ENCODE measurements at regions not wholly inside any gene's neighbourhood (a gene's known extent, or its start where the extent isn't known, plus 50 kb on each side); places are given as distances from the start of the nearest gene placed in this dataset.

DNA sequence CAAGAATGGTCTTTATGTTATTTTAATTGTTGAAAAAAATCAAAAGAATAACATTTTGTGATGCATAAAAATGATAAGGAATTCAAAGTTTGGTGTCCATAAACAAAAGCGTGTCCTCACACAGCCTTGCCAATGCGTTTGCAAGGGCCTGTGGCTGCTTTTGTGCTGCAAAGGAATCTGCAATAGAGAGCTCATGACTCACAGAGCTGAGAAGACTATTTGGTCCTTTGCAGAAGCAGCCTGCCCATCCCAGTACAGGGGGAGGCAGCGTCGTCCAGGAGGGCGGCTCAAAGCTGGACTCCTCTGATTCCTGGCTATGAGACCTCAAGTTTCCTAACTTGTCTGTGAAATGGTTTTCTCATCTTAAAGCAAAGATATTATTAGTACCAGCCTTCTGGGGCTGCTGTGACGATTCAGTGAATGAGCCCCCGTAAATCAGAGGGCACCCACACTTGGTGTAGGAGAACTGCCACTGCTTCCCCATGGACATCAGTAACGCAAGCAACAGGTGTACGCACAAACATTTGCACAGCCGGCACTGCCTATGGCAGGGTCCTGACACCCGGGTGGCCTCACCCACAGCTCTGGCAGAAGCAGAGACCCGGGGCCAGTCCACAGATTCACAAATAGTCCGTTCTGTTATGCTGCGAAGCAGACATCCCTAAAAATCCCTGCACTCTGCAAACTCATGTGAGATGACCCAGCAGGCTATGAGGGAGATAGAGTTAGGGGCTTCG is 70.6 kb upstream of the ASAP2 start:
- DNase-seq = no peak

DNA sequence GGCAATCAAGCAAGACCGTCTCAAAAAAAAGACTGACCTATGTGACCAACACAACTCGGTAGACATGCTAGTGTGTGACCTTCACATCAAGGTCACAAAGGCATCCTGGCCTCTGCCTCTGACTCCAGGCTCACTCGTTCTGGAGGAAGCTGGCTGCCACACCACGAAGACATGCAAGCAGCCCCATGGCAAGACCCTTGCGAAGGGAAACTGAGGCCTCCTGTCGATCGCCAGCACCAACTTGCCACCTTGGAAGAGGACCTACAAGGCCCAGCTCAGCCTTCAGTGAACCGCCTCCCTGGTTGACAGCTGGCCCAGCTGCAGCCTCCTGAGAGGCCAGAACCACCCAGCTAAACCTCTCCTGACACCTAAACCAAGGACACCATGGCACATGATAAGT is 79.3 kb upstream of the ASAP2 start:
- no peak for DNase-seq

DNA sequence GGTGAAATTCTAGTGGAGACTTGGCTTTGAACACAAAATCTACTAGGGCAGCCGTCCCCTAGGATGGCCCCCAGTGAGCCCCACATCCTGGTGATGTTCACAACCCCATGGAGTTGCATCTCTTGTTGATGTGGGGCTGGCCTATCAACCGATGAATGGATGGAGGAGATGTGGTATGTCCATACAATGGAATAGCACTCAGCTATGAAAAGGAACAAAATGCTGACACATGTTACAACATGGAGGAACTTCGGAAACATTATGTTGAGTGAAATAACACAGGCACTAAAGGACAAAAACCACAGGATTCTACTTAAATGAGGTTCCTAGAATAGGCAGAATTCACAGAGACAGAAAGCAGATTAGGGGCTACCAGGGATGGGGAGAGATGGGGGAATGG is 80.1 kb upstream of the ASAP2 start:
- no peak for DNase-seq

DNA sequence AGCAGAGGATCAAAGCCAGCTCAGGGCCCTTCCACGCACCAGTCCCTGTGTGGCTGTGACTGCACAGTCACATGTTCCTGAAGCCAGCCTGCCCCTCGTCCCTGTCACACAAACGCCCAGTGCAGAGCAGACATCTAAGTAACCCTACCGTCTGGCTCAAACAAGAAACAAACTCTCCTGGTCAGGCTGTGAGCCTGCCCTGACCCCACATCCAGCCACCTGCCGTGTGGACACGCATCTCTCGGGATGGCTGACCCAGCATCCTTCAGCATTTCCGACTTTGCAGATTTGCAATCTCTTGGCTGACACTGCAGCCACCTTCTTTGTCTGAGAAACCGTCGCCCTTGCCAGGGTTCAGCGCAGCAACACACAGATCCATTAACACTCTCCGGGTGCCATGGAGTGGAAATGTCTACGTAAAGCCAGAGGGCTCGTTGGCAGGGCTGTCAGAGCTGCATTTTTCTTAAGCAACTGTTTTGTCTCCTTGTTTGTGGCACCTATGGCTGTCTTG is 82.3 kb upstream of the ASAP2 start:
- no peak for DNase-seq

DNA sequence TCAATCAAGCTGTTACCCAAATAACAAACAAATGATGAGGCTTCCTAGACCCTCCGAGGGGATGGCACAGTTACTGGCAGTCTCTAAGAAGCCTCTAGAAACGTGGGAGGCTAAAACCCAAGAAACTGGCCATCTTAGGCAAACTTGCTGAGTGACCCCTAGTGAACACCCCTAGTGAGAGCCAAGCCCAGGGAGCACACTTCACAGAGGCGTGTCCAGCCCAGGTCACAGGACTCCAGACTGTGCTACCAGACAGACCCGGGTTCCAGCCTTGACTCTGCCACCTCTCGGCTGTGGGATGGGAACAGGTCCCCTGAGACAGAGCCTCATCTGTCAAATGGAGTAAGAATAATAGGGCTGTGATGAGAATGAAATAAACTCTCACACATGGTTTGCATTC is 83.5 kb upstream of the ASAP2 start:
- DNase-seq = no peak

DNA sequence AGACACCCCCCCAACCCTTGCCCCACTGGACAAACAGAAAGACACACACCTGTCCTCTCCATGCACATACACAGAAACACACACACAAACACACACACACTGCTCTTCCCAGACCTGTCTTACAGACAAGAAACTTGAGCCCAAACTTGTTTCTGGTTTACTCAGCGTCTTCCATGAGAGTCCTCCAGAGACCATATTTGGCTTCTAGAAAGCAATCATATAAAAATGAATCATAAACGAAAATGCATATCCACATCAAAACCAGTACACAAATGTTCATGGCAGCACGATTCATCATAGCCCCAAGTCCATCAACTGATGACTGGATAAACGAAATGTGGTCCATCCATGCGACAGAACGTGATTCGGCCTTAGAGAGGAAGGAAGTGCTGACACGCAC is 84.2 kb upstream of the ASAP2 start:
- DNase-seq = no peak

DNA sequence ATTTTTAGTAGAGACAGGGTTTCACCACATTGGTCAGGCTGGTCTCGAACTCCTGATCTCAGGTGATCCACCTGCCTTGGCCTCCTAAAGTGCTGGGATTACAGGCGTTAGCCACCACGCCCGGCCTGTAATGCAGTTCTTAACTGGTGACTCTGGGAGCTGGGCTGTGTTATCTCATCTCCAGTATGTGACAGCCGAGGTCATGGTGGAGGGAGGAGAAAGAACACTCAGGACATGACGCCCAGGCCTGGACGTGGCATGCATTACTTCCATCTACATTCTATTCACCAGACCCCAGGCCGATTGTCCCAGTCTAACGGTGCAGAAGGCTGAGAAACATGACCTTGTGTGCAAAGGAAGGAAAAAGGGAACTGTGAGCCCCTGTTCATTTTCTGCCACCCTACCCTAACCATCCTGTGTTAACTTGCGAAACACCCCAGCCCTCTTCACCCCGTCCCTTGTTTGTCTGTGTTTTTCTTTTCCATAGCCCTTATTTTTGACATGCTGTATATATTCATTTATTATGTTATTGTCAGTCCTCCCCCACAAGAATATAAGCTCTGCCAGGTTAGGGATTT is 88.1 kb upstream of the ASAP2 start:
- DNase-seq = no peak

DNA sequence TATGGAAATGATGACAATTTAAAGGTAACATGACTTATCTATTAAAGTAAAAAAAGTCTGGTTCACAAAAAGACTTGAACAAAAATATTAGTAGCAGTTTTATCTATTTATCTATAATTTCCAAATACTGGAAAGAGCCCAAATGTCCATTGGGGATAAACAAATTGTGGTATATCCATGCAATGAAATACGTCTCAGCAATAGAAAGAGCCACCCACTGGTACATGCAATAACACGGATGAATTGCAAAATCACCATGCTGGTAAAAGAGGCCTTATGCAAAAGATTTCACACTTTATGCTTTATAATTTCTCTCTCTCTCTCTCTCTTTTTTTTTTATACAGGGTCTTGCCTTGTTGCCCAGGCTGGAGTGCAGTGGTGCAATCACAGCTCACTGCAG is 91.4 kb upstream of the ASAP2 start:
- DNase-seq = peak; percentile 13 to 54 (median 22)

DNA sequence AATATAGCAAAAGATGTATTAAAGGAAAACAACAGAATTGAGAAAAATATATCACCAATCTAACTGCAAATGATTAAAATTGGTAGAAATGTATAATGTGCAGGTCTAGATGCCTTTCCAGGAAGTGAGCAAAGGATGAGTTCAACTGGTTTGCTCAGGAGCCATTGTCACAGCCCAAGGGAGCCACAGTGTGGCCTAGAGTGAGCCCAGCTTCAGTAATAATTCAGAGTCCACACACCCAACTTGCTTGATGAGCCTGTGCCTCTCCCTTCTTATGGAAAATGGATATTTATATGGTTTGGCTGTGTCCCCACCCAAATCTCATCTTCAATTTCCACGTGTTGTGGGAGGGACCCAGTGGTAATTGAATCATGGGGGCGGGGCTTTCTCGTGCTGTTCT is 92.2 kb upstream of the ASAP2 start:
- DNase-seq = no peak

DNA sequence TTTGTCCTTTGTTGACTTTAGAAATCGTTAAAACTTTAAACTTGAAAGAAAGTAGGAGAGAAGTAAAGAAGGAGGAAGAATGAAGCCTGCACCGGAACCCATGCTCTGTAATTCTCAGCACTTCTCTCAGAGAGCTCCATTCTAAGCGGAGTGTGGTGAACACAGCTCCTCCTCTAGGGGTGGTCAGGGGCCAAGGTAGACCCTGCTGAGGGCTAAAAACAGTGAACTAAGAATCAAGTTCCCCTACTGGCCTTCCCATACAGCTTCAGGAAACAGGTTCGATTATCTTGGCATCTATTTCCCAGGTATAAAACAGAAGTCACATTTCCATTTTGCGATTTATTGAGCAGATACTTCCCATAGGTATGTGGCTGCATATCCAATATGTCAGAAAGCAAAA is 92.7 kb upstream of the ASAP2 start:
- no peak for DNase-seq

DNA sequence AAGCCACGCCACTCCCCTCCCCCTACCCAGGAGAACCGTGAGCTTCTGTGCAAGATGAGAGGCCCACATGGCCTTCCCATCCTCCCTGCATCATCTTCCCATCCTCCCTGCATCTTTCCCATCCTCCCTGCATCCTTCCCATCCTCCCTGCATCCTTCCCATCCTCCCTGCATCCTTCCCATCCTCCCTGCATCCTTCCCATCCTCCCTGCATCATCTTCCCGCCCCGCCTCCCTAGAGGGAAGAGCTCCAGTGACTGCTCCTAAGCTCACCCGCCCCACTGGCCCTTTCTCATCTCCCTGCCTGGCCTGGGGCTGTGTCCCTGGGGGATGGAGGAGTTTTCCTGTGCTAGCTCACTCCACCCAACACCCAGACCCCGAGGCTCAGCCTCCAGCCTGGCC is 93.3 kb upstream of the ASAP2 start:
- DNase-seq = no peak

DNA sequence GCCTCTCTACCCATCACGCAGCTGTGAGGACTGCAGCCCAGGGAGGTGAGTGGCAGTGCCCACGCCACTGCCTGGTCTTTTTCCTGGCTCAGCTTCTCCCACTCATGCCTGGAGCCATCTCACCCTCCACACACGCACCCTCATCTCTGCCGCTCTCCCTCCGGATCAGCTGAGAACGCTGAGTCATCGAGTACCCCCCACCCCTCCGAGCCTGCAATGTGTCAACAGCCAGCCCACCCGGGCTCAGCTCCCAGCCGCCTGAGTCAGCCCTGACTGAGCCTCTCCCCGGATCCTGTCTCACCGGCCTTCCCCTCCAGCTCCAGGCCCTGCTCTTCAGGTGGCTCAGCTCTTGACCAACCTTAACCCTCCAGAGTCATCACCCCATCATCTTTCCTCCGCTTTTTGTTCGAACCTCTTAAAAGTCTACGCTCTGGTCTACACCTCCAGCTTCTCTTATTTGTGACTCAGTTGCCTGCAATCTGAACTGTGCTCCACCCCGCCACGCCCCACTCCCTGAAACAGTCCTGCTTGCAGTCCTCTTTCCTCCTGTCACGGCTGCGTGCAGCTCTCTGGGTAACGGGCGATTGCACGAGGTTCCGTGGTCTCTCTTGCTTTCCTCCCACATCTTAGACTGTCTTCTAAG is 94.4 kb upstream of the ASAP2 start:
- DNase-seq = peak; percentile 5 to 31 (median 18)

DNA sequence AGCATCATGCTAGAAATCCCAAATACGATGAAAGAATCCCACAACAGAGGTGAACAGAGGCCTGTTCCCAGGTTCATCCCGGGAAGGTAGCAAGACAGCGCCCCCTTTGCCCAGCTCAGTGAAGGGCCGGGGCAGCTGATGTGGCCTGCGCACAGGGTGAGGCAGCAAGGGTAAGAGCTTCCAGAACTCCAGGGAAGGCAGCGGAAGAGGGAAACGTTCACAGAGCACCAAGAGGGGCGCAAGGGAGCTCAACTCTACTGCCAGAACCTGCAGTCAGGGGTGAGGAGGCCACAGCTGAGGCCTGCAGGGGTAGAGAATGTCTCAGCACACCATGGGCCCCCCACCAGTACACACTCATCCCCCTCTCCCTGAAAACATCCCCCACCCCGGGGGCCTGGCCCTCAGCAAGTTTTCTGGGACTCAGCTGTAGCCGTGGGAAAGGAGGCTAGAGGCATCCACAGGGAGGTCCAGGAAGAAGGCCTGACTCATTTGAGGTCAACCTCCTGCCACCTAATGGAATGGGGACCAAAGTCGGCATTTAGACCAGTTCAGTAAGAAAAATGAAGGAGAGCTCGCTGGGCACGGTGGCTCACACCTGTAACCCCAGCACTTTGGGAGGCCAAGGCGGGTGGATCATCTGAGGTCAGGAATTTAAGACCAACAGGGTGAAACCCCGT is 95.6 kb upstream of the ASAP2 start:
- DNase-seq = no peak

DNA sequence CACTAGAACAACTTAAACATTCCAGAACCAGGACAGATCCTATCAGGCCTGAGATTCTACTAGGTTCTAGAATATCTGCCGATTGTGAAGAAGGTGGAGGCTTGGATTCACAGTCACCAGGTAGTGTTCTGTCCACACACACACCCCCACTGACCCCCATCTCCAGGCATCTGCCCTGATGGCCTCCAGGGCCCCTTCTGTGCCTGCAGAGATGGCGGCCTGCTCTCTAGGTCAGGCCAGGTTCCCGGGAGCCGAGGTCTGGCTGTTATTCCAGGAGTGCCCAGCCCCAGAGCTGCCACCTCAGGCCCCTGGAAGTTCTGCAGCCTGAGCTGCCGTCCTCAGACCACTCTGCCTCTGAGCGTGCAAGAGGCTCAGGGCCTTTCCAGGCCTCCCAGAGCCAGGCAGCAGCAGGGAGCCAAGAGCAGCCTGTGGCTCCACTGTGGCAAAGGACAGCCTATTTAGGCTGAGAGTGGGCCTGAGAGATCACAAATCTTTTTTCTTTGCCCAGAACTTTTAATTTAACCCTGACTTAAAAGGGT is 96.2 kb upstream of the ASAP2 start:
- DNase-seq = no peak

DNA sequence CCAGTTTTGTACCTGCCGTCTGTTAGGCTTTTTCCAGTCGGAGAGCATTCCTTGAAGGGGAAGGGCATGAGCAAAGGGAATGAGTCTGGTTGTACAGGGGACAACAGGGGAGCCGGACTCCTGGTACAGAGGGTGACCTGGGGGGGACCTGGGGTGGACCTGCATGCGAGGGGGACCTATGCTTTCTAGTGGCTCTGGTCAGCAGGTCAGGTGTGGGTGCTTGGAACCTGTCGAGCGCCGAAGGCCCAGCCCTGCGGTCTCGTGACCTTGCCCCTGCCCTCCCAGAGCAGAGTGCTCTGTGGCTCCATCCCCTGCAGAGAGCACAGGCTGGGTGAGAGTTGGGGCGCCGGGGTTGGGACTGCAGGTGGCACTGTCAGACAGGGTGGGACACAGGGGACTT is 96.7 kb upstream of the ASAP2 start:
- no peak for DNase-seq

DNA sequence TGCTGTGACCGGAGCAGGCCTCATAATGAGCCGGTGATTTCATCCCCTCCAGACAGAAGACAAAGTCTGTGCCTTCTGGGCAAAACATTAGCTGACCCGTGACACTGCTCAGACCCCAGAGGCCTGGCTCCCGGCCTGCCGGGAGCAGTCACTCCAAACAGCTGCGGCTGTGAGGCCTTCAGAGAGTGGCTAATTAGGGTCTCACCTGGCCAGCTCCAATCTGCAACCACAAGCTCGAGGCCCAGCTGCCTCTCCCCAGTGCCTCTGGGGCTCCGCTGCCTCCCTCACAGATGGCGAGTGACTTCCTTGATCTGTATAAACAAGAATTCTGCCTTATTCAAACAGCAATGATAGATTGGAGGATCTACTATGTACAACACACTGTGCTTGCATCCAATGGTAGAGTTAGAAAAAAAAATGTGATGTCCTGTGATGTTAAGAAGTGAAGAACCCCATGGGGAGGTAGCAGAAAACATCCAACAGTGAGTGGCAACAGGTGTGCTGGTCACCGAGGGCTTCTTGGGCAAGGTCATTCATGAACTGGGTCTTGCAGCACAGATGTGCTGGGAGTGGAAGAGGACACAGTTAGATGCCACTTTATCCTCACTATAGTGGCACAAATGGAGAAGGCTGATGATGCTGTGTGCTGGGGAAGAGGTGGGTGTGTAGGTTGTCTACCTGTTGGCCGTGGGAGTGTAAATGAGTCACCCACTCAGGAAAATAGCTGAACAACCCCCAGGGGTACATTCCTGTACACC is 98.2 kb upstream of the ASAP2 start:
- no peak for DNase-seq

DNA sequence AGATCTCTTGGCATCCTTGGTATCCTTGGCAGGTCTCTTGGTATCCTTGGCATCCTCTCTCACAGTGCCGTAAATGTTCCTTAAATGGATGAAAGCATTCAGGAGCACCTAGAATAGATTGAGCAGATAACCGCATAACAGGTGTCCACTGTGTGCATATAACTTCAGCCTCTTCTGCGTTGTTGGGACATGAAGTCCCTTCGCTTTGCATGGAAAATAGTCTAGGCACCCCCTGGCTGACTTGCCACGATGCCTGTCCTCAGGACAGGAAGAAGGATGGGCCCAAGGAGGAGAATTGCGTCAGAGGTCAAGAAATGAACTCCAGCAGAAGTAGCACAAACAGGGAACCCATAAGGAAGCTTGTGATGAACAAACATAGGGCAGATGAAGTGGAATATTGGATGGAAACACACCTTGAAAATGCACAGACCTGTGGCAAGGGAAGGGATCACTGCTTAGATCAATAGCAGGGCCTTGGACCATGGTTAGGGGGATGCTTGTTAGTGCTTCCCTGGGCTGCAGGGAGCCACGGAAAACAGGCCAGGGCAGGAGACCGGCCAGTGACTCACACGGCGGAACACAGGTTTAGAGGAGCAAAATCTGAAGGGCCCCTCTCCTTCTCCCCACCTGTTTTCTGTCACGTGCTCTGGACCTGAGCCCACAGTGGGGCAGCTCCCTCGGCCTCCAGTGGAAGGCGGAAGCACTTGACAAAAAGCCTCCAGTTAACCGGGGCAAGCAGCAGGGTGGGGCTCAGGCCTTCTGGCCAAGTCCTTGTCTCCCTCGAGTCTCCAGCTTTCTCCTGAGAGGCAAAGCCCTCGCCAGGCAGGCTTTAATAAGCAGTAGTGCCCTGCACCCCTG is 99.2 kb upstream of the ASAP2 start:
- DNase-seq = peak in 3 of 4 experiments; percentile 15 to 32 (median 25)

DNA sequence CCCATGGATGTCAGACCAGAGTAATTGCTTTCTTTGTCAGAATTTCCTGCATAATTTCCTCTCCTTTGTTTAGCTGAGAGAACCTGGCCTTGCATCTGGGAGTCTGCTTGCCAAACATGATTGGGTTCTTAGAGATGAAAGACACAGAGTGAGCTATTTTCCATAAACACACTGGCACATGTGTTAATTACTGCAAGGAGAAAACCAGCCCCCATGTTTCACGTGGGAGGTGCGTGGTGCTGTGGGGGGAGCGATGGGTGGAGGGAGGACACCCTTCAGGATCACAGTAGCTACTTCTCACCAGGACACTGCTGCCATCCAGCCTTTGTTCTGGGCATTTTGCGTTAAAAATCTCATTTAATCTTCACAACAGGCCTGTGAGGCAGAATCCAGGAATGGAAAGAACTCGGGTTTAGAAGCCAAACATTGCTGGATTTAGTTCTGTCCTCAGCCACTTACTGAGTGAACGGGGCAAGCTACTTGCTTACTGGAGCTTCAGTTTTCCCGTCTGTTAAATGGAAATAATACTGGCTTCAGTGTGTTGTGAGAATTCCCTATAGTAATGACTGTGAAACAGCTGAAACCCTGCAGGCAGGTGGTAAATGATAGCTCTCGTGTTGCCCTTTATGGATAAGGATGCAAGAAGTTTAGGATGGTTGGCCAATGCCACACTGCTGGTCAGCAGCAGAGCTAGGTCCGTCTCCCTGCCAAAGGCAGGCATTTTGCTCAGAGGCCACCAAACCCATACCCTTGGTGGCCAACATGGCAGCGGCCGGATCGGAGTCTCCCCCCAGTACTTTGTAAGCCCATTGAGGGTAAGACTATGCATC is 100.1 kb upstream of the ASAP2 start:
- no peak for DNase-seq

DNA sequence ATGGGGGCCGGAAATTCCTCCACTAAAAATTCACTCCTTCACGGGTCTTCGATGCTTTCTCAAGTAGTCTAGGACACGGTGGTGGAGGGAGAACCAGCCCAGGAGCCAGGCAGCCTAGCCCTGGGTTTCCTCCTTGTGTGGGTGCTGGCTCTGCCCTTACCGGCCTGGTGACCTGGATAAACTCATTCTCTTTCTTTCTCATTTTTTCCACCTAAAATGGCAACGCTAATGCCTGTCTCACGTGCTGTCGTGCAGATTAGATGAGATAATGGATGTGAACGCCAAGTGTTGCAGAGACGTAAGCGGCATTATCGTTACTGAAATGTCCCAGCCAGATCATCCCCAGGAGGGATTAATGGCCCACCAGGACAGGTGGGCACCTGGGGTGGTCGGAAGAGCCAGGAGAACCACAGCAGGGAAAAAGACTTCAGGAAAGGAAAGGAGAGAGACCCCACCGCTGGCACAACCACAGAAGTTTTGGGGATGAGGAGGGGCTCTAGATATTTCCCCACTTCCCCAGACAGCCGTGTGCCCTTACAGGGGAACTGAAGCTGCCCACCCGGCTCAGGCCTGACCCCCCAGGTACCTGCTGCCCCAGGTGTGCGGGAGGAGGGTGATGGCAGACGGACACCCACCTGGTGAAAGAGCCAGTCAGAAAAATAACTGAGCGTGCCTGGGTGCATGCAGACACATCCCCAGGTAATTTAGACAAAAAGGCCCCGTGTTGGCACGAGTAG is 100.8 kb upstream of the ASAP2 start:
- DNase-seq = no peak
